H9 (cell line): ENCODE measurements at regions not wholly inside any gene's neighbourhood (a gene's known extent, or its start where the extent isn't known, plus 50 kb on each side); places are given as distances from the start of the nearest gene placed in this dataset.

Experiments
- DNase-seq: peaks from one replicate; pipeline ENCODE4 v3.0.0-alpha.2; 2017
- H2AFZ ChIP-seq: one replicate; pipeline ENCODE4 v1.6.1; 2013; ENCODE audit warnings: mild to moderate bottlenecking, low read length, control low read depth, moderate library complexity
- H2AK5ac ChIP-seq: 2 replicates; pipeline ENCODE4 v1.6.1; 2013; ENCODE audit warnings: low read length, control low read depth, mixed read lengths; ENCODE audit not compliant: insufficient read length
- H2BK120ac ChIP-seq: one replicate; pipeline ENCODE4 v1.6.1; 2013; ENCODE audit warnings: low read depth, mild to moderate bottlenecking, low read length, control low read depth, inconsistent platforms; ENCODE audit not compliant: poor library complexity, severe bottlenecking
- H2BK12ac ChIP-seq: 2 replicates; pipeline ENCODE4 v1.6.1; 2013; ENCODE audit warnings: low read length, control low read depth, mixed read lengths, low read depth; ENCODE audit not compliant: insufficient read length
- H2BK15ac ChIP-seq: 2 replicates; pipeline ENCODE4 v1.6.1; 2013; ENCODE audit warnings: low read depth, low read length, control low read depth
- H2BK20ac ChIP-seq: one replicate; pipeline ENCODE4 v1.6.1; 2013; ENCODE audit warnings: low read depth, mild to moderate bottlenecking, low read length, control low read depth, inconsistent platforms; ENCODE audit not compliant: poor library complexity, severe bottlenecking
- H2BK5ac ChIP-seq: 2 replicates; pipeline ENCODE4 v1.6.1; 2013; ENCODE audit warnings: low read length, control low read depth, mixed read lengths; ENCODE audit not compliant: insufficient read length
- H3K14ac ChIP-seq: 2 replicates; pipeline ENCODE4 v1.6.1; 2013; ENCODE audit warnings: low read length, control low read depth; ENCODE audit not compliant: insufficient read depth
- H3K18ac ChIP-seq: 2 replicates; pipeline ENCODE4 v1.6.1; 2013; ENCODE audit warnings: low read depth, mild to moderate bottlenecking, mixed read lengths, low read length, control low read depth; ENCODE audit not compliant: insufficient read length
- H3K23ac ChIP-seq: 2 replicates; pipeline ENCODE4 v1.6.1; 2013; ENCODE audit warnings: low read length, control low read depth, mixed read lengths, low read depth; ENCODE audit not compliant: insufficient read length
- H3K23me2 ChIP-seq: 2 replicates; pipeline ENCODE4 v1.6.1; 2013; ENCODE audit warnings: low read depth, mild to moderate bottlenecking, mixed read lengths, low read length, control low read depth; ENCODE audit not compliant: insufficient read length, poor library complexity, severe bottlenecking
- H3K27ac ChIP-seq: 2 replicates; pipeline ENCODE4 v1.5.1; 2013; ENCODE audit warnings: low read length, control low read depth, mixed read lengths, low read depth; ENCODE audit not compliant: insufficient read length
- H3K27me3 ChIP-seq: 2 replicates; pipeline ENCODE4 v1.6.1; 2013; ENCODE audit warnings: low read length, control low read depth, inconsistent platforms; ENCODE audit not compliant: insufficient read depth
- H3K4ac ChIP-seq: 2 replicates; pipeline ENCODE4 v1.6.1; 2013; ENCODE audit warnings: low read depth, mild to moderate bottlenecking, control low read depth, inconsistent platforms, low read length, moderate library complexity
- H3K4me1 ChIP-seq: 2 replicates; pipeline ENCODE4 v1.6.1; 2013; ENCODE audit warnings: low read length, control low read depth, inconsistent platforms; ENCODE audit not compliant: insufficient read depth
- H3K4me2 ChIP-seq: 2 replicates; pipeline ENCODE4 v1.6.1; 2013; ENCODE audit warnings: low read length, control low read depth, mixed read lengths; ENCODE audit not compliant: insufficient read length, insufficient read depth
- H3K56ac ChIP-seq: 2 replicates; pipeline ENCODE4 v1.6.1; 2013; ENCODE audit warnings: low read depth, mild to moderate bottlenecking, mixed read lengths, low read length, control low read depth; ENCODE audit not compliant: insufficient read length
- H3K79me1 ChIP-seq: 2 replicates; pipeline ENCODE4 v1.6.1; 2013; ENCODE audit warnings: low read depth, mild to moderate bottlenecking, moderate library complexity, low read length, control low read depth, inconsistent platforms; ENCODE audit not compliant: insufficient read depth, poor library complexity, severe bottlenecking
- H3K79me2 ChIP-seq: 2 replicates; pipeline ENCODE4 v1.6.1; 2013; ENCODE audit warnings: low read length, control low read depth, inconsistent platforms; ENCODE audit not compliant: insufficient read depth
- H3K9ac ChIP-seq: 2 replicates; pipeline ENCODE4 v1.6.1; 2013; ENCODE audit warnings: low read length, control low read depth, mixed read lengths; ENCODE audit not compliant: insufficient read length; ENCODE audit errors: extremely low read depth
- H3K9me3 ChIP-seq: one replicate; pipeline ENCODE4 v1.6.1; 2013; ENCODE audit warnings: low read depth, low read length, inconsistent platforms; ENCODE audit not compliant: control insufficient read depth
- H3T11ph ChIP-seq: one replicate; pipeline ENCODE4 v1.6.1; 2013; ENCODE audit warnings: mild to moderate bottlenecking, low read length, control low read depth, inconsistent platforms
- H4K20me1 ChIP-seq: one replicate; pipeline ENCODE4 v1.6.1; 2013; ENCODE audit not compliant: control insufficient read depth, insufficient read length, insufficient read depth
- H4K5ac ChIP-seq: 2 replicates; pipeline ENCODE4 v1.6.1; 2013; ENCODE audit warnings: low read depth, mild to moderate bottlenecking, mixed read lengths, low read length, control low read depth; ENCODE audit not compliant: insufficient read length
- H4K8ac ChIP-seq: replicated peaks from 2 replicates; pipeline ENCODE4 v1.6.1; 2013; ENCODE audit warnings: low read length, control low read depth, mixed read lengths, low read depth; ENCODE audit not compliant: insufficient read length
- H4K91ac ChIP-seq: 2 replicates; pipeline ENCODE4 v1.6.1; 2013; ENCODE audit warnings: low read depth, mild to moderate bottlenecking, moderate library complexity, mixed read lengths, low read length, control low read depth; ENCODE audit not compliant: insufficient read length
- H3K27ac Mint-ChIP-seq, 3 experiments: 2 replicates in 2 of 3; 3 replicates in 1 of 3; pipeline ENCODE4 v1.8.0; 2020 to 2021; ENCODE audit warnings: mixed read lengths in 3 of 3, mild to moderate bottlenecking in 1 of 3, moderate library complexity in 1 of 3
- H3K27me3 Mint-ChIP-seq: 2 replicates; pipeline ENCODE4 v1.8.0; 2021; ENCODE audit warnings: low read depth, mild to moderate bottlenecking, moderate library complexity, mixed read lengths
- H3K36me3 Mint-ChIP-seq, 3 experiments: 2 replicates in 2 of 3; 3 replicates in 1 of 3; pipeline ENCODE4 v1.8.0; 2020 to 2021; ENCODE audit warnings: low read depth in 3 of 3, mixed read lengths in 3 of 3; ENCODE audit not compliant: insufficient read depth in 1 of 3
- H3K4me1 Mint-ChIP-seq, 2 experiments: 2 replicates each; pipeline ENCODE4 v1.8.0; 2020; ENCODE audit warnings: mixed read lengths in 2 of 2
- H3K4me3 Mint-ChIP-seq, 2 experiments: 2 replicates in 1 of 2; 3 replicates in 1 of 2; pipeline ENCODE4 v1.8.0; 2020 to 2021; ENCODE audit warnings: mild to moderate bottlenecking in 2 of 2, mixed read lengths in 2 of 2, moderate library complexity in 1 of 2
- H3K9me3 Mint-ChIP-seq, 2 experiments: 2 replicates in 1 of 2; 3 replicates in 1 of 2; pipeline ENCODE4 v1.8.0; 2020; ENCODE audit warnings: mild to moderate bottlenecking in 2 of 2, mixed read lengths in 2 of 2, moderate library complexity in 1 of 2
- CTCF ChIP-seq: fragments of 200-600 bp; sonication (generic); conservative IDR thresholded peaks from 3 replicates; pipeline ENCODE4 v1.8.0; 2021; ENCODE audit warnings: antibody characterized with exemption, mild to moderate bottlenecking
- WGBS: extraction: QIAGEN DNeasy Blood & Tissue Kit; methylation state at CpG from one replicate; pipeline ENCODE4 v1.1.7; 2013; ENCODE audit warnings: missing lambda C conversion rate, low lambda C conversion rate, mixed read lengths; ENCODE audit not compliant: insufficient read length; ENCODE audit errors: extremely low coverage; 5-methylcytosine and 5-hydroxymethylcytosine counted together

GRCh38 chr1:81287411-81288080 is 513.2 kb upstream of the ADGRL2 start:
- H3K36me3 Mint-ChIP-seq = peaks cover 0 to 7% (median 3%) of the 10 kb centered on the region in 3 experiments; a peak in 4 of 7 replicates
- H4K5ac ChIP-seq = no peak overlapping the region
- H3K4me1 ChIP-seq = no peaks in the 10 kb centered on the region
- no peak overlapping the region for H2AFZ ChIP-seq
- H3K23ac ChIP-seq = no peak overlapping the region
- no peaks in the 10 kb centered on the region for H3K27me3 ChIP-seq
- no peaks in the 10 kb centered on the region for H3K79me1 ChIP-seq
- H3K18ac ChIP-seq = no peak overlapping the region
- no peak overlapping the region for H2BK120ac ChIP-seq
- no peak overlapping the region for H3T11ph ChIP-seq
- H3K9me3 Mint-ChIP-seq = peaks cover 2 to 3% of the 10 kb centered on the region in 2 experiments; a peak in 2 of 5 replicates
- no peaks in the 10 kb centered on the region for H3K9me3 ChIP-seq
- H4K20me1 ChIP-seq = no peaks in the 10 kb centered on the region
- no peaks in the 10 kb centered on the region for H3K27me3 Mint-ChIP-seq
- H4K8ac ChIP-seq = no peak overlapping the region
- no peaks in the 10 kb centered on the region for H3K23me2 ChIP-seq
- H3K27ac Mint-ChIP-seq = no peak overlapping the region
- WGBS = no CpG with 5 or more reads among the region's 2 CpGs
- no peak overlapping the region for H3K27ac ChIP-seq
- no peak for DNase-seq
- no peak overlapping the region for H4K91ac ChIP-seq
- H2BK15ac ChIP-seq = no peak overlapping the region
- H3K56ac ChIP-seq = no peak overlapping the region
- no peak overlapping the region for H2BK12ac ChIP-seq
- TF ChIP-seq CTCF = no peak
- H3K4me3 Mint-ChIP-seq = no peak overlapping the region
- no peak overlapping the region for H3K4ac ChIP-seq
- H3K14ac ChIP-seq = no peak overlapping the region
- H3K79me2 ChIP-seq = no peaks in the 10 kb centered on the region
- no peaks in the 10 kb centered on the region for H3K4me1 Mint-ChIP-seq
- H2BK5ac ChIP-seq = no peak overlapping the region
- no peak overlapping the region for H3K9ac ChIP-seq
- no peak overlapping the region for H2BK20ac ChIP-seq
- H3K4me2 ChIP-seq = no peak overlapping the region
- H2AK5ac ChIP-seq = no peak overlapping the region
